ENCODE measurements at regions not wholly inside any gene's neighbourhood (a gene's known extent, or its start where the extent isn't known, plus 50 kb on each side); places are given as distances from the start of the nearest gene placed in this dataset.

DNA sequence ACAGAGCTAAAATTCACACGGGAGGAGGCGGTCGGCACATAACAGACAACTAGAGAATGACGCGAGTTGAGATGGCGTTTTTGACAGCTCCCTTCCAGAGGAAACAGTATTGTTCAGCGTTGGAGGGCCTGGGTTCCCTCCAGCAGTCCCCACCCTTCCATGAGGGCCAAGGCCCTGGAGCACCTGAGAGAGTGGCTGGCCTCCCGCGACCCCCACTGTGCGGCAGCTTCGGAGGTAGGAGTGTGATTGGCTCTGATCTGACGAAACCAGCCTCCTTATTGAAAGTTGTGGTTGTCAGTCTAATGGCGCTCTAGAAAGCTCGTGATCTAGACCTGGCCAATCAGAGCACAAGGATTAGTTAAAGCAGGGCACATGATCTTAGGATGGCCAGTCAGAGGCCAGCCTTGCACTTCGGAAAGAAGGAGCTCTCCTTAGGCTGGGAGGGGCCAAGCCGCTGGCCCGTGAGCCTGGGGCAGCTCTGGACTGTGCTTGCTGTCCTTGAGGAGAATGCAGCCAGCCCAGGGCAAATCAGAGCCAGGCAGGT is 104.5 kb upstream of the CELF4 start:
- TF ChIP-seq, protein P1, sequence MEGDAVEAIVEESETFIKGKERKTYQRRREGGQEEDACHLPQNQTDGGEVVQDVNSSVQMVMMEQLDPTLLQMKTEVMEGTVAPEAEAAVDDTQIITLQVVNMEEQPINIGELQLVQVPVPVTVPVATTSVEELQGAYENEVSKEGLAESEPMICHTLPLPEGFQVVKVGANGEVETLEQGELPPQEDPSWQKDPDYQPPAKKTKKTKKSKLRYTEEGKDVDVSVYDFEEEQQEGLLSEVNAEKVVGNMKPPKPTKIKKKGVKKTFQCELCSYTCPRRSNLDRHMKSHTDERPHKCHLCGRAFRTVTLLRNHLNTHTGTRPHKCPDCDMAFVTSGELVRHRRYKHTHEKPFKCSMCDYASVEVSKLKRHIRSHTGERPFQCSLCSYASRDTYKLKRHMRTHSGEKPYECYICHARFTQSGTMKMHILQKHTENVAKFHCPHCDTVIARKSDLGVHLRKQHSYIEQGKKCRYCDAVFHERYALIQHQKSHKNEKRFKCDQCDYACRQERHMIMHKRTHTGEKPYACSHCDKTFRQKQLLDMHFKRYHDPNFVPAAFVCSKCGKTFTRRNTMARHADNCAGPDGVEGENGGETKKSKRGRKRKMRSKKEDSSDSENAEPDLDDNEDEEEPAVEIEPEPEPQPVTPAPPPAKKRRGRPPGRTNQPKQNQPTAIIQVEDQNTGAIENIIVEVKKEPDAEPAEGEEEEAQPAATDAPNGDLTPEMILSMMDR (IDR thresholded peaks at IDR 0.05) = no peak
- TF ChIP-seq POLR2A (IDR thresholded peaks at IDR 0.05) (no peak), EP300 (IDR thresholded peaks at IDR 0.05; ENCODE audit: low read depth) (no peak)
